Natural killer cell (primary cell): ENCODE measurements at regions not wholly inside any gene's neighbourhood (a gene's known extent, or its start where the extent isn't known, plus 50 kb on each side); places are given as distances from the start of the nearest gene placed in this dataset.

ENCODE experiments used
- ATAC-seq, 3 donors: fragments of 150-1000 bp in 2 of 3; fragments of 200-7000 bp in 1 of 3; cut with Tn5 transposase; 1 replicate in 1 of 3; 2 replicates in 2 of 3; pipeline ENCODE4 v1.10.0; 2021; ENCODE audit warnings: mild to moderate bottlenecking in 2 of 3, moderate library complexity in 2 of 3
- DNase-seq, 2 donors: peaks; one replicate each; pipeline versions ENCODE4 v3.0.0 to v3.0.0-alpha.2; 2013 to 2021; ENCODE audit warnings: mixed read lengths in 1 of 2
- H3K27ac ChIP-seq: one replicate; pipeline ENCODE4 v1.5.1; 2013; ENCODE audit warnings: mild to moderate bottlenecking, low read length
- H3K27me3 ChIP-seq: one replicate; pipeline ENCODE4 v1.6.1; 2013; ENCODE audit warnings: low read length; ENCODE audit not compliant: control insufficient read depth, insufficient read depth
- H3K36me3 ChIP-seq: one replicate; pipeline ENCODE4 v1.6.1; 2013; ENCODE audit warnings: low read length; ENCODE audit not compliant: control insufficient read depth, insufficient read depth
- H3K4me1 ChIP-seq: one replicate; pipeline ENCODE4 v1.6.1; 2013; ENCODE audit warnings: low read length; ENCODE audit not compliant: control insufficient read depth, insufficient read depth
- H3K4me3 ChIP-seq: one replicate; pipeline ENCODE4 v1.5.1; 2013; ENCODE audit warnings: low read length
- H3K9me3 ChIP-seq: one replicate; pipeline ENCODE4 v1.6.1; 2013; ENCODE audit warnings: low read length; ENCODE audit not compliant: control insufficient read depth, insufficient read depth
- H3K27ac Mint-ChIP-seq, 2 donors: one replicate each; pipeline ENCODE4 v1.8.0; 2022; ENCODE audit warnings: mild to moderate bottlenecking in 2 of 2, mixed read lengths in 2 of 2, moderate library complexity in 1 of 2
- H3K27me3 Mint-ChIP-seq, 2 donors: one replicate each; pipeline ENCODE4 v1.8.0; 2022; ENCODE audit warnings: low read depth in 2 of 2, mixed read lengths in 2 of 2
- H3K36me3 Mint-ChIP-seq: one replicate; pipeline ENCODE4 v1.8.0; 2022; ENCODE audit warnings: mixed read lengths
- H3K4me1 Mint-ChIP-seq, 2 donors: one replicate each; pipeline ENCODE4 v1.8.0; 2022; ENCODE audit warnings: mixed read lengths in 2 of 2
- H3K4me3 Mint-ChIP-seq: one replicate; pipeline ENCODE4 v1.8.0; 2022; ENCODE audit warnings: mild to moderate bottlenecking, moderate library complexity, mixed read lengths
- H3K9me3 Mint-ChIP-seq, 2 donors: one replicate each; pipeline ENCODE4 v1.8.0; 2022; ENCODE audit warnings: mixed read lengths in 2 of 2
- CTCF ChIP-seq: fragments of 200-600 bp; IDR thresholded peaks from one replicate; pipeline ENCODE4 v1.8.0; 2022; ENCODE audit warnings: antibody characterized with exemption
- WGBS: methylation state at CpG from one replicate; pipeline ENCODE4 v1.1.7; 2013; ENCODE audit warnings: missing lambda C conversion rate; ENCODE audit not compliant: insufficient coverage; 5-methylcytosine and 5-hydroxymethylcytosine counted together
- intact Hi-C: fragments of 100-400 bp; cut with micrococcal nuclease; formaldehyde crosslinking; loops from one replicate; pipeline ENCODE4 v1.14.2; 2022

DNA sequence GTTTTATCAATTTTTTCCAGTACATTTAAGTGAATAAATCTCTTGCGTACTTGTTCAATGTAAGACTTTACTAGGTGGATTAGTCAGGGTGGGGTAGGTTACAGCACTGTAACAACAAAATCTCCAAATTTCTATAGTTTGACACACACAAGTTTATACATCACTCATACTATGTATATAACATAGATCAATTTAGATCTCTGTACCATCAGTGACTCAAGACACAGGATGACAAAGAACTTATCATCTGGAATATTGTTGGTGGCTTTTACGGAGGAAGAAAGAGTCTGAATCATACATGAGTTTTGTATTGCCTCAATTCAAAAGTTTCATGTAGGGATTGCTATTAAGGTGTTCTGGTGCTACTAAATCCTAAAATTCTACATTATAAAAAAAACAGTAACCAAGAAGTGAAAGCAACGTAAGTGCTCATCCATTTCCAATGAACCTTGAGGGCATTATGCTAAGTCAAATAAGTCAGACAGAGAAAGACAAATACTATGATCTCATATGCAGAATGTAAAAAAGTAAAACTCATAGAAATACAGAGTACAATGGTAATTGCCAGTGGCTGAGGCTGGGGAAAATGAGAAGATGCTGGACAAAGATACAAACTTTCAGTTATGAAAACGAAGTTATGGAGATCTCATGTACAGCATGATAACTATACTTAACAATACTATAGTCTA is 98.0 kb upstream of the DKK2 start:
- TF ChIP-seq CTCF, result no peak
- Histone ChIP-seq H3K9me3 (no peaks in the 10 kb centered on the region), H3K27me3 (no peaks in the 10 kb centered on the region), H3K27ac (no peak overlapping the region), H3K36me3 (no peaks in the 10 kb centered on the region), H3K4me1 (no peaks in the 10 kb centered on the region), H3K4me3 (no peak overlapping the region)
- Mint-ChIP-seq H3K4me3 (no peak overlapping the region), H3K4me1 (no peaks in the 10 kb centered on the region), H3K36me3 (no peaks in the 10 kb centered on the region), H3K27me3 (no peaks in the 10 kb centered on the region), H3K27ac (no peak overlapping the region), H3K9me3 (peaks cover 4 to 6% of the 10 kb centered on the region in 2 donors)
- DNase-seq (no peak), ATAC-seq (no peak)
- intact Hi-C loops, result no loop called here
- WGBS, result 100% methylated on average over 2 of the region's 4 CpGs

DNA sequence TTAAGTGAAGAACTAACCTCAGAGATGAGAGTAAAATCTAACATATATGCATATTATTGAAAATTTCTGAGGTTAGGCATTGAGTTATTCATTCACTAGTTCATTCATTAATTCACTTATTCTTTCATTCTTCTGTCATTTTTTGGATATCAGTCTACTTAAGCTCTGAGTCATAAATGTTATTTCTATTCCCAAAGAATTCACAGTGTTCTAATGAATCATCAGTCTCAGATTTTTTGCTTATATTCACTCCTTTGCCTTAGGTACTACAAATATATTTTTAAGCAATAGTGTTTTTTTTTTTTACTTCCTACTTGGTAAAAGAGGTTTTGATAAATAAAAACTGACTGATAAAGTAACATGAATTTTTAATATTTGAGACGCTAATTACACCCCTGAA is 95.2 kb upstream of the DKK2 start:
- H3K27ac ChIP-seq, result no peak overlapping the region
- ATAC-seq, result no peak
- H3K36me3 ChIP-seq, result no peaks in the 10 kb centered on the region
- no peak overlapping the region for H3K4me3 ChIP-seq
- H3K4me1 ChIP-seq, result no peaks in the 10 kb centered on the region
- H3K9me3 ChIP-seq, result no peaks in the 10 kb centered on the region
- peaks cover 6 to 14% of the 10 kb centered on the region in 2 donors for H3K9me3 Mint-ChIP-seq
- no peaks in the 10 kb centered on the region for H3K36me3 Mint-ChIP-seq
- intact Hi-C loops, result no loop called here
- no peak overlapping the region for H3K27ac Mint-ChIP-seq
- no peak for TF ChIP-seq CTCF
- no peak overlapping the region for H3K4me3 Mint-ChIP-seq
- no peaks in the 10 kb centered on the region for H3K27me3 ChIP-seq
- WGBS, result no CpG with 5 or more reads among the region's 1 CpG
- H3K4me1 Mint-ChIP-seq, result no peaks in the 10 kb centered on the region
- no peaks in the 10 kb centered on the region for H3K27me3 Mint-ChIP-seq
- no peak for DNase-seq

DNA sequence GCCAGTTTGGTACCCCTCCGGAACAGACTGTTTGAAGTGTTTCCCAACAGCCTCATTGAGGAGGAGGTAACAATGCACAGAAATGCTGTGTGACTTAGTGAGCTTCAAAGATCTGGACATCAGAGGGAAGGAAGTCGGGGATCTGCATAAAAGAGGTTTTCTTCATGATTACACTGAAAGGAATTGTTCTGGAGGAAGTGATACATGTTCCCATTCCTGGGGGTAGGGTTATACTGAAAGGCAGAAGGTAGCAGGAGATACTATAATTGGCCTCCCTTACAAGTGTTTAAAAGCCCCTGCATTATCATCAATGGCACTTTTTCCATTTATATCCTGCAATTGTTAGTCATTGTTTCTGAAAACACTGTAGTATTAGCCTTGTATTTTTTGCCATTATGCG is 94.0 kb upstream of the DKK2 start:
- intact Hi-C loops, result no loop called here
- 76% methylated on average over 3 of the region's 3 CpGs for WGBS
- H3K27ac Mint-ChIP-seq, result no peak overlapping the region

More for the DNA sequence above, 94.0 kb upstream of the DKK2 start:
- Mint-ChIP-seq H3K4me1 (no peaks in the 10 kb centered on the region), H3K9me3 (peaks cover 5 to 11% of the 10 kb centered on the region in 2 donors), H3K27me3 (no peaks in the 10 kb centered on the region), H3K36me3 (no peaks in the 10 kb centered on the region), H3K4me3 (no peak overlapping the region)
- TF ChIP-seq CTCF, result no peak
- no peak for ATAC-seq
- no peak overlapping the region for H3K27ac ChIP-seq
- no peaks in the 10 kb centered on the region for H3K9me3 ChIP-seq
- no peak for DNase-seq
- H3K27me3 ChIP-seq, result no peaks in the 10 kb centered on the region
- H3K4me1 ChIP-seq, result no peaks in the 10 kb centered on the region
- H3K36me3 ChIP-seq, result no peaks in the 10 kb centered on the region
- no peak overlapping the region for H3K4me3 ChIP-seq
